ENCODE measurements at regions not wholly inside any gene's neighbourhood (a gene's known extent, or its start where the extent isn't known, plus 50 kb on each side); places are given as distances from the start of the nearest gene placed in this dataset.

DNA sequence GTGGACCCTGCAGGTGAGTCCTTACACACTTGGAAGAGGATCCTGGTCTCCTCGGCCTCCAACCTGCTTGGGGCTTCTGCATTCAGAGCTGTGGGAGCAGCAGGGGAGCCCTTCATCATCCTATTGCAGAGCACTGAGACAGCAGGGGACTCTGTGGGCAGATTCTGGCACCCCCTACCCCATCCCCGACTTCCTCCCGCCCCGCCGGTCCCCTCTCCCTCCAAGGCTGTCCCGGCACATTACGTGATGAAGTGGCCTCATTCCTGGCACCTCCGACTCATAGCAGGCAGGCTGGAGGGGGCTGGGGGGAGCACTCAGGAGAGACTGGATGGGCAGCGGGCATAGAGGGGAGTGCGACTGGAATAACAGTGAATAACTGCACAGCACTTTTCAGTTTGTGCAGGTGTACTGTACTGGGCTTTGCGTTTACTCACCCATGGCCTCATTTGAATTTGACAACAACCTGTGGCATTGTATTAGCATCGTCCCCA, 394.1 kb downstream of the MATN1 start:
- TF ChIP-seq CTCF (IDR thresholded peaks at IDR 0.05; ENCODE audit: low read depth, low read length, poor library complexity, severe bottlenecking) (no peak), EZH2phosphoT487 (IDR thresholded peaks at IDR 0.05; ENCODE audit: borderline replicate concordance, low read length) (no peak)
